Esophagus muscularis mucosa (tissue), 4 donors: ENCODE measurements at regions not wholly inside any gene's neighbourhood (a gene's known extent, or its start where the extent isn't known, plus 50 kb on each side); places are given as distances from the start of the nearest gene placed in this dataset.

Experiments used
- EP300 ChIP-seq: sonication (generic); formaldehyde crosslinking; IDR thresholded peaks from one replicate; pipeline ENCODE4 v1.6.1; 2017; ENCODE audit warnings: antibody characterized with exemption
- POLR2A ChIP-seq: fragments of 450-650 bp; IDR thresholded peaks from one replicate; pipeline ENCODE4 v1.6.1; 2017; ENCODE audit warnings: antibody characterized with exemption, moderate library complexity, mild to moderate bottlenecking, low read depth
- POLR2AphosphoS5 ChIP-seq, 2 donors: sonication (generic); formaldehyde crosslinking; IDR thresholded peaks; one replicate each; pipeline ENCODE4 v1.6.1; 2017; ENCODE audit warnings: antibody characterized with exemption in 2 of 2
- TF ChIP-seq, protein P1 (sequence below), 3 experiments: fragments of 200-600 bp in 2 of 3; fragments of 450-650 bp in 1 of 3; sonication (generic) in 2 of 3; IDR thresholded peaks; one replicate each; pipeline ENCODE4 v1.5.1; 2017 to 2019; ENCODE audit warnings: antibody characterized with exemption in 3 of 3, mild to moderate bottlenecking in 2 of 3, moderate library complexity in 1 of 3

DNA sequence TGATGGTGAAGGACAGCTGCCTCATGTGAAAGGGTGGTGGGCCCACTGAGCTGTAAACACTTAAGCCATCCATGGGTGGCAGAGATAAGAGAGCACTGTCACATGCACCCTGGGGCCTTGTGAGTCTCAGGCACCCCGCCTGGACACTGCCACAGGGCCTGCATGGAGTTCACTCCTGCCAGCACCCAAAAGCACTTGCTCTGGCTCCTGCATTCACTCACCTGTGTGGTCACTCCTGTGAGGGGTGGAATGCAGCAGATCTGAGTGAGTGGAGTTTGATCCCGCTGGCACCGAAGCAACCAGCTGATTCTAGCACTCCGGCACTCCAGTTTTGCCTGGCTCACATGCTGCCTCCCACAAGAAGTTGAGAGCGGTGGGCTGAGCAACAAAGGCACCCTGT lies 1142.1 kb upstream of the PRMT6 start:
- TF ChIP-seq, protein P1, sequence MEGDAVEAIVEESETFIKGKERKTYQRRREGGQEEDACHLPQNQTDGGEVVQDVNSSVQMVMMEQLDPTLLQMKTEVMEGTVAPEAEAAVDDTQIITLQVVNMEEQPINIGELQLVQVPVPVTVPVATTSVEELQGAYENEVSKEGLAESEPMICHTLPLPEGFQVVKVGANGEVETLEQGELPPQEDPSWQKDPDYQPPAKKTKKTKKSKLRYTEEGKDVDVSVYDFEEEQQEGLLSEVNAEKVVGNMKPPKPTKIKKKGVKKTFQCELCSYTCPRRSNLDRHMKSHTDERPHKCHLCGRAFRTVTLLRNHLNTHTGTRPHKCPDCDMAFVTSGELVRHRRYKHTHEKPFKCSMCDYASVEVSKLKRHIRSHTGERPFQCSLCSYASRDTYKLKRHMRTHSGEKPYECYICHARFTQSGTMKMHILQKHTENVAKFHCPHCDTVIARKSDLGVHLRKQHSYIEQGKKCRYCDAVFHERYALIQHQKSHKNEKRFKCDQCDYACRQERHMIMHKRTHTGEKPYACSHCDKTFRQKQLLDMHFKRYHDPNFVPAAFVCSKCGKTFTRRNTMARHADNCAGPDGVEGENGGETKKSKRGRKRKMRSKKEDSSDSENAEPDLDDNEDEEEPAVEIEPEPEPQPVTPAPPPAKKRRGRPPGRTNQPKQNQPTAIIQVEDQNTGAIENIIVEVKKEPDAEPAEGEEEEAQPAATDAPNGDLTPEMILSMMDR (IDR thresholded peaks at IDR 0.05), result no peak
- TF ChIP-seq EP300, result no peak
- TF ChIP-seq POLR2AphosphoS5 (IDR thresholded peaks at IDR 0.05), result no peak
- TF ChIP-seq POLR2A, result no peak
